Thoracic aorta (tissue), 2 donors: ENCODE measurements at regions not wholly inside any gene's neighbourhood (a gene's known extent, or its start where the extent isn't known, plus 50 kb on each side); places are given as distances from the start of the nearest gene placed in this dataset.

ENCODE experiments used
- ATAC-seq: fragments of 150-250 bp; one replicate; pipeline ENCODE4 v1.8.0; 2017; ENCODE audit warnings: low read depth; ENCODE audit not compliant: insufficient number of reproducible peaks, low FRiP score
- DNase-seq: peaks from one replicate; pipeline ENCODE4 v3.0.0-alpha.2; 2020; ENCODE audit warnings: low spot score
- H3K27ac ChIP-seq, 2 donors: fragments of 200-600 bp; sonication (generic); 1 replicate in 1 of 2; 2 replicates in 1 of 2; pipeline ENCODE4 v1.5.1; 2016; ENCODE audit warnings: mild to moderate bottlenecking in 2 of 2, moderate library complexity in 2 of 2
- H3K27me3 ChIP-seq: fragments of 200-600 bp; sonication (generic); replicated peaks from 2 replicates; pipeline ENCODE4 v1.6.0; 2016; ENCODE audit warnings: mild to moderate bottlenecking; ENCODE audit not compliant: insufficient read depth
- H3K36me3 ChIP-seq: fragments of 200-600 bp; sonication (generic); one replicate; pipeline ENCODE4 v1.5.1; 2016
- H3K4me1 ChIP-seq, 2 donors: fragments of 200-600 bp; sonication (generic); 1 replicate in 1 of 2; 2 replicates in 1 of 2; pipeline versions ENCODE4 v1.5.1 to v1.6.0; 2016; ENCODE audit warnings: low read depth in 2 of 2, mild to moderate bottlenecking in 1 of 2; ENCODE audit not compliant: control insufficient read depth in 1 of 2
- H3K4me3 ChIP-seq: fragments of 200-600 bp; sonication (generic); 2 replicates; pipeline ENCODE4 v1.5.1; 2016; ENCODE audit warnings: mild to moderate bottlenecking
- H3K9me3 ChIP-seq: fragments of 200-600 bp; sonication (generic); 2 replicates; pipeline ENCODE4 v1.5.1; 2016
- TF ChIP-seq, protein P1 (sequence below): fragments of 200-600 bp; sonication (generic); IDR thresholded peaks from one replicate; pipeline ENCODE4 v1.5.1; 2019; ENCODE audit warnings: antibody characterized with exemption

GRCh38 chr10:69729326-69730048, 72.2 kb upstream of the COL13A1 start:
- no peak for DNase-seq
- no peaks in the 10 kb centered on the region for H3K9me3 ChIP-seq

DNA sequence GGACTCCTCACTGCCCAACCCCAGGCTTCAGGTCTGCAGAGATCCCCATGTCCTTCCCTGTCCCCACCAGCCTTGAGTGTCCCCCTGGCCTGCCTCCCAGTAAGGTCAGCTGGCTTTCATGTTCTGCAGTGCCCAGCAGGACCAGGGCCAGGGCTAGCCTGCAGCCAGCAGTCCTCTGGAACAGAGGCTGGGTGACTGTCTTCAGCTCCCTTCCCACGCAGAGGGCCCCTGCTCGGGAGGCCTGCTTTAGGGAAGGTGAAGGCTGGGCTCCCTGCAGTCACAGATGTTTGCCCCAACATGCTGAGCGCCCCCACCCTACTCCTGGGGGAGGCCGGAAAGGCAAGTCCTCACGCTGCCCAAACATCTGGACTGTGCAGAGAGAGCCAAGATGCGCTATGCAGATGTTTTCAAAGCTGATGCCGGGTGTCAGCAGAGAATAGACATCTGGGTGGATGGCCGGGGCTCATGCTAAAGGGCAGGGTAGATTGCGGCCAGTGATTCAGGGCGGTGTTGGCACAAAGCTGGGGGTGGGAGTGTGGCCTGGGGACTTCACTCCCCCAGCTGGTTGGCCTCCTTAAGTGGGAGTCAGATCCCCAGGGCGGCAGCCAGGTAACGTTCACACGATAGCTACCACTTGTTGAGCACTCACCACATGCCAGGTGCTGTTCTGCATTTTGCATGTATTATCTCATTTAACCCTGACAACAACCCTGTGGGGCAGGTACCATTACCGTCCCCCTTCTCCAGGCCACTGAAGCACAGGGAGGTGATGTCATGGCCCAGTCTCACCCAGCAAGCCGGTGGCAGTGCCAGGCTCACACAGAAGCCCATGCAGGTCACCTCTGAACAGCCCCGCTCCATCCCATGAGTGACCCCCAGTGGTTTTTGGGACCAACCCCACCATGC, 71.2 kb upstream of the COL13A1 start:
- Histone ChIP-seq H3K4me3 (no peak overlapping the region), H3K36me3 (no peaks in the 10 kb centered on the region), H3K27ac (peak overlapping the region; percentile 91 to 97), H3K9me3 (no peaks in the 10 kb centered on the region), H3K4me1 (peaks cover 51 to 79% of the 10 kb centered on the region in 2 donors), H3K27me3 (no peaks in the 10 kb centered on the region)
- TF ChIP-seq, protein P1, sequence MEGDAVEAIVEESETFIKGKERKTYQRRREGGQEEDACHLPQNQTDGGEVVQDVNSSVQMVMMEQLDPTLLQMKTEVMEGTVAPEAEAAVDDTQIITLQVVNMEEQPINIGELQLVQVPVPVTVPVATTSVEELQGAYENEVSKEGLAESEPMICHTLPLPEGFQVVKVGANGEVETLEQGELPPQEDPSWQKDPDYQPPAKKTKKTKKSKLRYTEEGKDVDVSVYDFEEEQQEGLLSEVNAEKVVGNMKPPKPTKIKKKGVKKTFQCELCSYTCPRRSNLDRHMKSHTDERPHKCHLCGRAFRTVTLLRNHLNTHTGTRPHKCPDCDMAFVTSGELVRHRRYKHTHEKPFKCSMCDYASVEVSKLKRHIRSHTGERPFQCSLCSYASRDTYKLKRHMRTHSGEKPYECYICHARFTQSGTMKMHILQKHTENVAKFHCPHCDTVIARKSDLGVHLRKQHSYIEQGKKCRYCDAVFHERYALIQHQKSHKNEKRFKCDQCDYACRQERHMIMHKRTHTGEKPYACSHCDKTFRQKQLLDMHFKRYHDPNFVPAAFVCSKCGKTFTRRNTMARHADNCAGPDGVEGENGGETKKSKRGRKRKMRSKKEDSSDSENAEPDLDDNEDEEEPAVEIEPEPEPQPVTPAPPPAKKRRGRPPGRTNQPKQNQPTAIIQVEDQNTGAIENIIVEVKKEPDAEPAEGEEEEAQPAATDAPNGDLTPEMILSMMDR = no peak
- no peak for ATAC-seq
- no peak for DNase-seq

More at GRCh38 chr10:69729326-69730048, 72.2 kb upstream of the COL13A1 start:
- no peaks in the 10 kb centered on the region for H3K36me3 ChIP-seq
- peaks cover 42 to 69% of the 10 kb centered on the region in 2 donors for H3K4me1 ChIP-seq
- no peak for ATAC-seq
- no peak overlapping the region for H3K4me3 ChIP-seq
- no peaks in the 10 kb centered on the region for H3K27me3 ChIP-seq
- H3K27ac ChIP-seq = peak overlapping the region; percentile 91 to 97
- TF ChIP-seq, protein P1 = no peak

DNA sequence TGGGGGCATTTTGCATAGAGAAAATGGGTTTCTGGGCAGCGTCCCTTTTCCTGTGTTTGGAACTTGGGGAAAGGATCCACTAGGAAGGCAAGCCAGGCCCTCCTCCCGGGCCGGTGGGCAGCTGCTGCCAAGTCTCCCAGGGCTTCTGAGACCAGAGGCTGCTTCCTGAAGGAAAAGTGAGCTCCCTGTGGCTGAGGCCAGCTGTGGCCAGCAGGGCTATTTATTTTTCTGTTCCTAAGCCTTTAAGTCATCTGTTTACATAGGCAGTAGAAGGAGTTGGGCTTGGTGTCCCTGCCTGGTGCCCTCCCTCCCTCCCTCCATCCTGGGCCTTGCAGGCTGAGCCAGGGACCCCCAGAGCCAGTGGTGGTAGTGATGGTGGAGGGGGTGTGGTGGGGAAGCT, 70.5 kb upstream of the COL13A1 start:
- no peaks in the 10 kb centered on the region for H3K27me3 ChIP-seq
- H3K9me3 ChIP-seq = no peaks in the 10 kb centered on the region
- H3K27ac ChIP-seq = peak overlapping the region; percentile 91 to 97
- H3K4me3 ChIP-seq = no peak overlapping the region
- H3K4me1 ChIP-seq = peaks cover 53 to 86% of the 10 kb centered on the region in 2 donors
- no peaks in the 10 kb centered on the region for H3K36me3 ChIP-seq
- no peak for DNase-seq
- ATAC-seq = no peak
- TF ChIP-seq, protein P1 = peak; percentile 42

GRCh38 chr10:69731698-69732097, 70.0 kb upstream of the COL13A1 start:
- H3K4me3 ChIP-seq = no peak overlapping the region
- no peaks in the 10 kb centered on the region for H3K27me3 ChIP-seq
- ATAC-seq = no peak
- no peaks in the 10 kb centered on the region for H3K36me3 ChIP-seq
- no peak for DNase-seq
- H3K27ac ChIP-seq = peak overlapping the region; percentile 91 to 97
- TF ChIP-seq, protein P1 = no peak
- peaks cover 54 to 89% of the 10 kb centered on the region in 2 donors for H3K4me1 ChIP-seq
- H3K9me3 ChIP-seq = no peaks in the 10 kb centered on the region
